HG03469 (cell line): ENCODE measurements at regions not wholly inside any gene's neighbourhood (a gene's known extent, or its start where the extent isn't known, plus 50 kb on each side); places are given as distances from the start of the nearest gene placed in this dataset.

Source experiments
- ATAC-seq: cut with Tn5 transposase; IDR thresholded peaks from one replicate; pipeline ENCODE4 v1.9.1; 2021; ENCODE audit warnings: mild to moderate bottlenecking, moderate library complexity, moderate number of reproducible peaks; ENCODE audit not compliant: unreplicated experiment

DNA sequence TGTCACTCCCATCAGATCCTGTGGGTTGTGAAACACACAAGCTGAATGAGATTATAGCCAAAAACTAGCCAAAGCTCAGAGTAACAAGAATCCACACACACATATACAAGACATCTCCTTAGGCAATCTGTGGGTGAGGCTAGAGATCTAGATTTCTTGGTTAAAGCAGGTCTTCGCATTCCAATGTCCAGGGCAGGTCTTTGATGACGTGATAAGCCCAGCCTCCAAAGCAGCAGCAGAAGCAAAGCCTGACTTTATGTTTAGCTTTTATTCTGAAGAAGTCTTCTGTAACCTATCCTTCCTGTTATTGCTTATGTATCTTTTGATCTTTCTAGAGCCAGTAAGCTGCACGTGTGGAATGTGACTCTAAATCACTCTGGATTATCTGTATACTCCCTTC lies 199.1 kb upstream of the SLC30A5 start:
- no peak for ATAC-seq

DNA sequence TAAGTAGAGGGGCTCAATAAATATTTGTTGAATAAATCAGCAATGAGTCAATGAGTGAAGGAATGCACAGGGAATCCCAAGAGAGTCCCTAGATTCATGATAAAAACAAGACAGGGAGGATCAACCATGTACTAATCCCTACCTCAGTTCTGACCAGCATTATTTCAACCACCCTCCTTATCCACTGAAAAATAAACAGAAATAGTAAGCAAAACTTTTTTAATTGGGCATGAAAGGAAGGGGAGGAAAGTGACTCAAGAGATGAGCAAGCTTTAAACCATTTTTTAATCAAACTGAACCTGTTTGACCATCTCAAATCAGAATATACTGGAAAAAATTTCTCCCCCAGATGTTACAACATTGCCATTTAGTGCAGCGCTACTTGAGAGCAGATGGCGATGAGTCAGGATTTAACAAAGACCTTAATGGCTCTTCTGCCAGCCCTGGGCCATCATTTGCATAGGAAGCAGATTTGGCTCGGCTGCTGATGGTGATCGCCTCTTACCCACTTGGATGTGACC lies 194.8 kb upstream of the SLC30A5 start:
- ATAC-seq = no peak

DNA sequence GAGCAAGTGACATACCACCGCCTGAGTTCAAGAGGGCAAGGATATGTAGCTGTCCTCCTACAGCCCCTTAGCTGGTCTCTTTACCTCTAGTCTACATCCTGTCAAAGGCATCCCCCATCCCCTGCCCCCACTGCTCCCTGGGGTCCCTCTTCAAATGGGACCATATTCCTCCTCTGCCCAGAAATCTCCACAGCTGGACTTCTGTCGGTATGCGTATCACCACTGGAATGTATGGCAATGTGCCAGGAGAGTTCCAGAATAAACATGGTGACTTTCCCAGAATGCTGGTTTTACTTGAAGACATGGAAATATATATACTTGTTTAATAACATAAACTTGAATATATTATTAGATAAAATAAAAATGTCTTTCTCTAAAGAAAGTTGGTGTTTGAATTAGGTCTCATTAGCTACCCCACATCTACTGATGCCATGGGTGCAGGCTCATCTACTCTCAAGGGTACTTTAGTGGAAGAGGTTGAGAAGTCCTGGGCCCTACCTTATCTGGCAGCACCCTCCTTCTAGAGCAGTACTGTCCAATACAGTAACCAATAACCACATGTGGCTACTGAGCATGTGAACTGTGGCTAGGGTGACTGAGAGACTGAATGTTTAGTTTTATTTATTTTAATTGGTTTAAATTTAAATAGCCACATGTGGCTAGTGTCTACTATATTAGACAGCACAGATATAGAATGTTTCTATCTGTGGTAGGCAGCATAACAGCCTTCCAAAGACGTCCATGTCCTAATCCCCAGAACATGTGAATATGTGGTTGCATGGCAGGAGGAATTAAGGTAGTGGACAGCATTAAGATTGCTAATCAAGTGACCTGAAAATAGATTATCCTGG lies 181.7 kb upstream of the SLC30A5 start:
- no peak for ATAC-seq

DNA sequence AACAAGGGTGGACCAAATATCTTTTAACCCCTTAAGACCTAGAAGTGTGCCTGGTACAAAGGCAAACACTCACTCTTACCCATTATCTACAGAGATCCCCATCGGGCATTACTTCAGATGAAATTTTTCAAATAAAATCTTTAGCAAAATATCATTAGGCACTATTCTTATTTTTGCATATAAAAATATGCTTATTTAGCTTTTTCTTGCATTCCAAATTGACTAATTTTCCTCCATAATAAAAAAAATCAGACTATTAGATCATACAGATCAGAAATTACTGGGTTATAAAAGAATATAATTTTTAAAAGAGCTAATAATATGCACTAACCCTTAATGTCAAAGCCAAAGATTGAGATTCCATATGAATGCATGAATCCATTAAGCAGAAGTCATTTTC lies 178.7 kb upstream of the SLC30A5 start:
- ATAC-seq = no peak

DNA sequence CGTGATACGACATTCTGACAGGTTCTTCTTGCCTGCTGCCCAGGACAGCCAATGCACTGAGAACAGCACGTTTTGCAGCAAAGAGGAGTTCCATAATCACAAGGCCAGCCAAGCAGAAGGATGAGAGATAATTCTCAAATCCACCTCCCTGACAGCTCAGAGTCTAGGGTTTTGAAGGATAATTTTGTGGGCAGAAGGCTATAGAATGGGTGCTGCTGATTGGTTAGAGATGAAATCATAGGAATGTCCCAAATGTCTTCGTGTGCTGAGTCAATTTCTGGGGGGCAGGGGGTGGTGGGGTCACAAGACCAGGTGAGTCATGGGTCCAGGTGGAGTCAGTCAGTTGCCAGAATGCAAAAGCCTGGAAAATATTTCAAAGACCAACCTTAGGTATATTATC lies 175.5 kb upstream of the SLC30A5 start:
- no peak for ATAC-seq

DNA sequence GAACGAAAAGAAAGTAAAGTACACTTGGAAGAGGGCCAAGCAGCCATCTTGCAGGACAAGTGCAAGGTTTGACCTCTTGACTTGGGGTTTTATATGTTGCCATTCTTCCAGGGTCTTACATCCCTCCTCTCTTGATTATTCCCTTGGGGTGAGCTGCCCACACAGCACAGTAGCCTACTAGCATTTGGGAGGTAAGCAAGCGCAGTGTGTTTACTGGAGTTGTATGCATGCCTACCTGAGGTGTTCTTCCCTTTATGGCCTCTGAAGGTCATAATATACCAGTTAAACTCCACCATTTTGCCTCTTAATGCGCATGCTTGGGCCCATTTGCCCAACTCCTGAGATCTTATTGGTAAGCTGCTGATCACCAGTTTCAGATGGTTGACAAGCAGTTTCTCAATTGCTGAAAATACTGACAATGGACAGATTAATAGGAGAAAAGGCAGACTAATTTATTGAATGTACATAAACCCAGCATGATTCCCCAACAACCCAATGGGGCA lies 173.8 kb upstream of the SLC30A5 start:
- ATAC-seq = no peak

DNA sequence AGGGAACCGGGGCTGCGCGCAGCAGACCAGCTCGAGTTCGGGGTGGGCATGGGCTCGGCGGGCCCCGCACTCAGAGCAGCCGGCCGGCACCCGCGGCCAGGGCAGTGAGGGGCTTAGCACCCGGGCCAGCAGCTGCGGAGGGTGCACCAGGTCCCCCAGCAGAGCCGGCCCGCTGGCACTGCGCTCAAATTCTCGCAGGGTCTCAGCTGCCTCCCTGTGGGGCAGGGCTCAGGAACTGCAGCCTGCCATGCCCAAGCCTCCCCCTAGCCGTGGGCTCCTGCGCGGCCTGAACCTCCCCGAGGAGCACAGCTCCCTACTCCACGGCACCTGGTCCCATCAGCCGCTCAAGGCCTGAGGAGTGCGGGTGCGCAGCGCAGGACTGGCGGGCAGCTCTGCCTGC lies 172.9 kb upstream of the SLC30A5 start:
- no peak for ATAC-seq

DNA sequence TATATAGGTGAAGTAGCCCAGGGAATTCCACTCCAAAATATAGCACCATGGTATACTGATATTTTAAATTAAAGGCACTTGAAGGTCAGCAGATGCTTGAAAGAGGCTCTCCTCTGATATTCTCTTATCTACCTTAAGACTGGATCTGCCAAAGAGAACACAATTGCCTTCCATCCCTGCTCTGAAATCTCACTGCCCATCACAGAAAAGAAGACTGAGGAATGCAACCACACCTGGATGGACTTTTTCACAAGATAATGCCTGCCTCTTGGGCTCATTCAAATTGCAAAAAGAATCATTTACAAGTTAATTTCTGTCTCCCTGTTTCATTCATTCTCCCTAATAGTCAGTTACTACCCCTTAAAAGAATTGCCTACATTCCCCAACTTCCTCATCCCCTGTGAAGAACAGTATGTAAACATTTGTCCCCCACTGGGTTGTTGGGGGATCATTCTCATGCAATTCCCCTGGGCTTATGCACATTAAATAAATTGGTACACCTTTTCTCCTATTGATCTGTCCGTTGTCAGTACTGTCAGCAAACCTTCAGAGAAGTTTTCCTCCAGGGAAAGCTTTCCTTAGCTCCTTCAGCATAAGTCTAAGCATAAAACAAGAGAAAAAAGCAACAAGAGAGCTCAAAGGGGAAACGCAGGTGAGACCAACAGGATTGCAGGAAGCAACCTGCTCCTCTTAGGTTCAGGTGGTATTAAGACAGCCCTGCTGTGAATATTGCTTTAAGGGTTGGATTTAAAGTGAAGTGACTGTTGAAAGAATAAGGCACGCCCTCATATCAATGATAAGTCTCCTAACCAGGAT lies 171.4 kb upstream of the SLC30A5 start:
- no peak for ATAC-seq

DNA sequence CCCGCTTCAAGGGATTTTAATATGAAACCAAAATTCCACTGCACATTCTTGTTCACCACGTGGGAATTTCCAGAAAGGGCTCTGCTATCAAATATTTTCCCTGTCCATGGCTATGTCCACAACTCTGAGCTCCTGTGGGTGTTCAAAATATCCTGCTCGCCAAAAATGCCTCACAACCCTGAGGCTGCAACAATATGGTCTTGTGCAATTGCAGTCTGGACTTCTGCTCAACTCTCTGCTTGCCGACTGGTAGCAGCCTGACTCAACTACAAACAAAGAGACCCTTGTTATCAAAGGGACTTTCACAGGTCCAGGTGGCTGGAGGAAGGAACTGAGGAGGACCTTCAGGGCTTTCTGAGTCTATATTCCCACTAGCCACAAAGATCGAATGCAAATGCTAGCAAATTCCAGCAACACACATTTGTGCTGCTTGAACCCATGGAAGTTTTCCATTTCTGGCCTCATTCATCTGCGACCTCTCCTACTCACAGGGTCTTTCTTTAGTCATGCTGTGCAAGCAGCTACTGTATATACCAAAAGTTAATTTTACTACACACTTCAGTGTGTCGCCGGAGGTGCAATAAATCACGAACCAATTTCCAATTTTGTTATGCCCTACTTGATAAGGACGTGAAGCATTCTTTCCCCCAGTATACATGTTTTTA lies 169.2 kb upstream of the SLC30A5 start:
- ATAC-seq = no peak

DNA sequence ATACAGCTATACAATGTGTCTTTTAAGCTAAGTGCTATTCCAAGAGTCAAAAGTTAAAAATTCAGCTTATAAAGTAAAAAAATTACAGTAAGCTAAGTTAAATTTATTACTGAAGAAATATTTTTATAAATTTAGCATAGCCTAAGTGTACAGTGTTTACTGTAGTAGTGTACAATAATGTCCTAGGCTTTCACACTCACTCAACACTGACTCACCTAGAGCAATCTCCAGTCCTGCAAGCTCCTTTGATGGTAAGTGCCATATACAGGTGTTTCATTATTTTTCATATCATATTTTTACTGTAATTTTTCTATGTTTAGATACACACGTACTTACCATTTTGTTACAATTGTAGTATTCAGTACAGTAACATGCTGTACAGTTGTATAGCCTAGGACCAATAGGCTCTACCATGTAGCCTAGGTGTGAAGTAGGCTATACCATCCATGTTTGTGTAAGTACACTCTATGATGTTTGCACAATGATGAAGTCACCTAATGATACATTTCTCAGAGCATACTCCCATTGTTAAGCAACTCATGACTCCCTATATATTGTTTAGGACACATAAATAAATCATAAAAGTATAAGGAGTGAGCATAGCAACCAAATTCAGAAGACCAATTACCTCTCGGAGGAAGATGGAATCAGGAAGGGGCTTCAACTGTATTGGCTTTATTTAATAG lies 165.1 kb upstream of the SLC30A5 start:
- ATAC-seq = no peak

DNA sequence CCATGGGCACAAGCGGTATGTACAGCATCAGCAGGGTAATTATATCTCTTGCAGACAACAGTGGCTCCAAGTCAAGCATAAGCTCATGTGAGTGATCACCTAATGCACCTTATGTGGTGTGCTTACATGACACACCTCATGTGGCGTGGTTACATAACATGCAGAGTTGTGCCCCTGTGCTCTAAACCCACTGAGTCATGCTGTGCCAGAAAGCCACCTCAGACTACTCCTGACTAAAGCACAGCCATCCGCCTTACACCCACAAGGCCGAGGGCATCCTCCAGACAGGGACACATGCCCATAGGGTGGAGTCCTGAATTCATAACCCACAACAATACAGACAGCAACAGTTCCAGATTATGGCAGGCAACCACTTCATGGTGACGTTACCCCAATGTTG lies 163.7 kb upstream of the SLC30A5 start:
- no peak for ATAC-seq

DNA sequence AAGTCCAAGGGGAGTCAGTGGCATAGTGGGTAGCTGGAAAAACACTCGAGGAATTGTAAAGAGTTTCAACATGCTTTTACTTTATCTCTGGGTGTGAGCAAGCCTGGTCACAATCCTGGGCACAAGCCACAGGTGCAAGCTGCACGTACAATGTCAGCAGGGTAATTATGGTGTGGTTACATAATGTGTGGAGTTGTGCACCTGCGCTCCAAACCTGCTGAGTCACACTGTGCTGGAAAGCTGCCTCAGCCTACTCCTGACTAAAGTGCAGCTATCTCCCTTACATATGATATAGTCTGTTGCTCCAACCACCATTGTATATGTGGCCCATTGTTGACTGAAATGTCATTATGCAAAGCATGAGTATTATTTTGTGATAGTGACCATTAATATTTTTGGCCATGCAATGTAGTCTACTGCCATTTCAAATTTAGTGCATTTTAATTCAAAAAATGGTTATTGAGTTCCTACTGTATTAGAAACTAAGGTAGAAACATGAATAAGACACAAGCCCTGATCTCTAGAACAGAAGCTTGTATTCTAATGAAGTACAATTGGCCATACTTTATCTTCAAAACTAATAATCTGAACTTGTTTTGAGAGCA lies 160.9 kb upstream of the SLC30A5 start:
- no peak for ATAC-seq

DNA sequence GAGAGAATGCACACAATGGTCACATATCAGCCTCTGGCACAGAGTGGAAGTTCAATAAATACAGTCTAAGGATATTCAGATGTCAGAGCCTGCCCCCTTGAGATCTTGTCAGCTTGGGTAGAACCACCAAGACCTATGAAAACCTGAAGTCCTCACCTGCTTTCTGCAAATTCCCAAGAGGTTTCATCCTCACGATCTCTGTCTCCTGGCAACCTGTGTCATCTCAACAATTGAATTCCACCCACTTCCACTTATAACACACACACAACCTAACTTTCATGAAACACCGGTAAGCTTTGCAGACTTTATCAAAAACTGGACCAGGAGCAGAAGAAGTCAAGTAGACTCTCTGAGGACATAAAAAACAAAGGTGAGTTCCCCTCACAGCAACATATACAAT lies 151.6 kb upstream of the SLC30A5 start:
- ATAC-seq = no peak

DNA sequence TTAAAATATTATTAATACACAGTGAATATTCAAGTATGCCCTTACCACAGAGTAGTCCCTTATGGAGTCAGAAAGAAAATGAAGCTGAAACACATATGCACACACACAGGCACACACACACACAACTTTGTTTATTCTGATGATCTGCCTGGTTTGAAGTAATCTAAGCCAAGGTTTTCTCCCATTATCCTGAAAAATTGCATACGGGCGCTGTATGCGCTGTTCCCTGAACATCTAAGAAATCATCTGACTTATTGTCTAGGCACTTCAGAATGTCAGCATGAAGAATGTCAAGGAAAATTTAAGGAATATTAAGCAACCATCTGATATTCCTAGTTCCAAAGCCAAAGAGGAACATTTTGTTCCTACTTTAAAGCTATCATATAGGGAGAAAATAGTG lies 147.1 kb upstream of the SLC30A5 start:
- ATAC-seq = no peak

DNA sequence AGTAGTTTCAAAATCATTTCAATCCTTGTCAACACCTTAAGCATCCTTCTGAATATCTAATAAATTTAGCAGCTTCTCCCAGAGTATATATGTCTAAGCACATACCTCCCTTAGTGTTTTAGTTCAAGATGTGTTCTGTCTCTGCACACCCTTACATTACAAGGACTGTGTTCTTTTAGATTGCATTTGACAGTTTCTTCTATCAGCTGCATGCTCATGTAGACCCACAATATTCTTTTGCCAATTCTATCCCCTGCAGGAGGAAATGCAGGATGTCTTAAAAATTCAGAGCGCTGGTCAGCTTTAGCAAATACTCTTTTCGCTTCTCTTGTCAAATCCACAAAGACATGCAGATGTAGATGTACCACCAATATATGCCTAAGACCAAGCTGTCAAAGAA lies 145.8 kb upstream of the SLC30A5 start:
- ATAC-seq = no peak

DNA sequence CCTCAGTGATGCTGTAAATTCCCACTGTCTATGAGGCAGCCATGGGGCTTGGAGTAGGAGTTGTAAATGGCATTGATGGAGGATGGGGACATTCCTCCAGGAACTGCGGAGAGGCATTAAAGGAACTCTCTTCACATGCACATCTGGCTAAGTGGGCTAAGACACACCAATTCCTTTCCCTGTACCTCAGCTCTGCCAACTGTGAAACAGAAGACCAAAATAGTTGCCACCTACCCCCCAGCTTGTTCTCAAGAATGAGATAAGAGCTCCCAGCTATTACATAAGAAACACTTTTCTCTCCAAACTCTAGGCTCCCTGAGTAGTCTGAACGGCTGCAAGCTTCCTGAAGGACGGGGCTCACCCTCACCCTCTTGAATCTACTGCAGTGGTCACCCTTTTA lies 144.6 kb upstream of the SLC30A5 start:
- ATAC-seq = no peak

DNA sequence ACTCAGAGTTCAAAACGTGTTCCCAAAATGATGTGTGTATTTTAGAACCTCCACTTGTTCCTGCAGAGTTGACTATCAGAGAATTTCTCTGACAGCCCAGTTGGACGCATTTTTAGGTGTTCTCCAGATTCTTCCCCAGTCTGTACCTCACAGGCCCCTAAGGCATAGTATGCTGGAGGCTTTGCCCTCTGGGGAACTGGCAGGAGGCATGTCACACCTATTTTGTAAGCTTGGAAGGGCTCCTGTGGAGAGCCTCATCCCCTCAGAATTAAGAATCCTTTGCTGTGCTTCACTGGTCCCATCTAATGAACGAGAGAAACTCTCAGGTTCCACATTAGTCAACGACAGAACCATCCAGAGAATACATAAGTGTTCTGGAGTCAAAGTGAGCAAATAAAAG lies 144.1 kb upstream of the SLC30A5 start:
- no peak for ATAC-seq

DNA sequence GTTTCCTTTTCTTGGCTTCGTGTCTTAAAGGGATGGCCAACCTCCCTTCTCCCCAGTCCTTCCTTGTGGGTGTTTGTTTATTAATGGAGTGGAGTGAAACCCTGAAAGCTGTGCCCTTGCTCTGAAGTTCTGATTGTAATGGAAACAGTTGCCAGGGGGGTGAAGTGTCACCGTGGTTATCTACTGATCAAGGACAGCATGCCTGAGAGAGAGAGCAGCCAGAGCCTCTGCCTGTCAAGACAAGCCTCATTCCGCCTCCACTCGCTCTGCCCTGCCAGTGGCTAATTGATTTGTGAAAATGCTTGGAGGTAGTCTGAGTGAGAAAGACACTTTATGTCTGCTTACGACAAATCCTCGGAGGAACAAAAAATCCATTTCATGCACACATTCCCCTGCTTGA lies 143.7 kb upstream of the SLC30A5 start:
- ATAC-seq = no peak

DNA sequence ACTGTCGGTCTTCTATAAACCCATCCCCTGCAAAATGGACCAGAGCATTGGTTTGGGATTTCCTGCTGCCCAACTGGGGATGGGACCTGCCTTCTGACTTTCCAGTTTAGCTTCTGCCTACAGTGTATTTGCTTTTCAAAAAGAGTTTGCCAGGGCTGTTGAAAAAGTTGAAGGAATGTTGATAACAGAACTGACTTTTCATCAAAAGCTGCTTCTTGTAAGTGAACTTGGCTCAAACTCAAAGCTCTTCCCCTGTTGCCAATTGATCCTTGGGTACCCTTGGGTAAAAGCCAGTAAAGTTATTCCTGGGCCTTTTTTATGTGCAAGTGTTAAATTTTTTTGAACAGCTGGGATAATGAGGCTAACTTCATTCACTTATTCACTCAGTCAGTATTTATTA lies 142.9 kb upstream of the SLC30A5 start:
- ATAC-seq = no peak

DNA sequence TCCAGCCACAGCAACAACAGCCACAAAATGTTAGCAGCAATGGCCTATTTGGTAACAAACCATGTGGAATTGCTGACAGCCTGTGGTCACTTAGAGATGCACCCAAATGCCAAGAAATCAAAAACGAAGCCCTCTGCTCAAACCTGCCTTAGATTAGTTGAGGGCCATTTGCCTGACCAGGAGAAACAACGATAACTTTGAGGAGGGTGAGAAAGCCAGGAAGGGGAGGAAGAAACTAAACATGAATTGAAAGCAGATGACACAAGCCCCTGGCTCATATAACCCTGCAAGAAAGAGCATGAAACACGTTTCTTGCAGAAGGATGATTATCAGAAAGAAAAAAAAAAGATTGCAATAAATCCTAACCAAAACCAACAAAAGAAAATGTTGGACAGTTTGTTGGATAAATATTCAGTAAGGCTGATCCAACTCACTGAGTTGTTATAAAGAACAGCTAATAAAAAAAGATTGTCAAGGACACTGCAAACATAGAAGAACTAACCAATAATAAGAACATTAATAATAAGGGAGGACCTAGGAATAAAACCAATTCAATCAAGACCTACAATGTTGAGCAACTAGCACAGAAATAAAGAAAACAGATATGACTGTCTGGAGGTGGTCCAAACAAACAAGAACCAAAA lies 140.5 kb upstream of the SLC30A5 start:
- ATAC-seq = no peak
